ENCODE measurements at regions not wholly inside any gene's neighbourhood (a gene's known extent, or its start where the extent isn't known, plus 50 kb on each side); places are given as distances from the start of the nearest gene placed in this dataset.

GRCh38 chr3:188095431-188095830 lies 58.5 kb upstream of the LPP start:
- H3K36me3 Mint-ChIP-seq (ENCODE audit: insufficient read depth in 1 of 3, low read depth in 3 of 3), result 0 out of 7 replicates have a peak, but pooled peaks cover 0 to under 1% (median 0%) of the 10 kb centered on the region in 3 experiments
- no peak for TF ChIP-seq CTCF (conservative IDR thresholded peaks at IDR 0.05)
- no peaks in the 10 kb centered on the region for H3K4me1 ChIP-seq (ENCODE audit: insufficient read depth, low read length)
- no peak overlapping the region for H3K4ac ChIP-seq (ENCODE audit: low read depth, low read length)
- WGBS (ENCODE audit: extremely low coverage, insufficient read length, low lambda C conversion rate), result no CpG with 5 or more reads among the region's 2 CpGs
- no peak overlapping the region for H4K91ac ChIP-seq (ENCODE audit: insufficient read length, low read depth, low read length)
- H4K20me1 ChIP-seq (ENCODE audit: control insufficient read depth, insufficient read depth, insufficient read length), result no peaks in the 10 kb centered on the region
- no peaks in the 10 kb centered on the region for H3K27me3 ChIP-seq (ENCODE audit: insufficient read depth, low read length)
- no peaks in the 10 kb centered on the region for H3K9me3 ChIP-seq (ENCODE audit: control insufficient read depth, low read depth, low read length)
- no peak overlapping the region for H2AFZ ChIP-seq (ENCODE audit: low read length)
- no peak overlapping the region for H3K18ac ChIP-seq (ENCODE audit: insufficient read length, low read depth, low read length)
- no peak overlapping the region for H3K23ac ChIP-seq (ENCODE audit: insufficient read length, low read depth, low read length)
- H3K4me2 ChIP-seq (ENCODE audit: insufficient read depth, insufficient read length, low read length), result no peak overlapping the region
- H3K4me1 Mint-ChIP-seq, result no peaks in the 10 kb centered on the region
- H3K4me3 Mint-ChIP-seq, result no peak overlapping the region
- H3T11ph ChIP-seq (ENCODE audit: low read length), result no peak overlapping the region
- no peak overlapping the region for H3K27ac Mint-ChIP-seq
- no peak overlapping the region for H3K56ac ChIP-seq (ENCODE audit: insufficient read length, low read depth, low read length)
- H4K5ac ChIP-seq (ENCODE audit: insufficient read length, low read depth, low read length), result no peak overlapping the region
- H4K8ac ChIP-seq (replicated peaks; ENCODE audit: insufficient read length, low read depth, low read length), result no peak overlapping the region
- no peak overlapping the region for H2BK5ac ChIP-seq (ENCODE audit: insufficient read length, low read length)
- no peak overlapping the region for H3K9ac ChIP-seq (ENCODE audit: extremely low read depth, insufficient read length, low read length)
- H2AK5ac ChIP-seq (ENCODE audit: insufficient read length, low read length), result no peak overlapping the region
- no peaks in the 10 kb centered on the region for H3K27me3 Mint-ChIP-seq (ENCODE audit: low read depth)
- peaks cover 0 to 5% of the 10 kb centered on the region in 2 experiments; a peak in 2 of 5 replicates for H3K9me3 Mint-ChIP-seq
- H3K79me1 ChIP-seq (ENCODE audit: insufficient read depth, low read depth, low read length, poor library complexity, severe bottlenecking), result no peaks in the 10 kb centered on the region
- no peaks in the 10 kb centered on the region for H3K23me2 ChIP-seq (ENCODE audit: insufficient read length, low read depth, low read length, poor library complexity, severe bottlenecking)
- no peak overlapping the region for H2BK12ac ChIP-seq (ENCODE audit: insufficient read length, low read depth, low read length)
- H2BK20ac ChIP-seq (ENCODE audit: low read depth, low read length, poor library complexity, severe bottlenecking), result no peak overlapping the region
- DNase-seq, result no peak
- no peaks in the 10 kb centered on the region for H3K79me2 ChIP-seq (ENCODE audit: insufficient read depth, low read length)
- H2BK15ac ChIP-seq (ENCODE audit: low read depth, low read length), result no peak overlapping the region
- no peak overlapping the region for H3K27ac ChIP-seq (ENCODE audit: insufficient read length, low read depth, low read length)
- no peak overlapping the region for H3K14ac ChIP-seq (ENCODE audit: insufficient read depth, low read length)
- no peak overlapping the region for H2BK120ac ChIP-seq (ENCODE audit: low read depth, low read length, poor library complexity, severe bottlenecking)

Data from H9 (cell line).